HUES6 (cell line): ENCODE measurements at regions not wholly inside any gene's neighbourhood (a gene's known extent, or its start where the extent isn't known, plus 50 kb on each side); places are given as distances from the start of the nearest gene placed in this dataset.

ENCODE experiments used
- H3K27ac ChIP-seq: 2 replicates; pipeline ENCODE4 v1.7.0; 2013; ENCODE audit warnings: low read depth, mild to moderate bottlenecking, low read length, inconsistent platforms
- H3K27me3 ChIP-seq: 2 replicates; pipeline ENCODE4 v1.6.1; 2013; ENCODE audit warnings: low read length; ENCODE audit not compliant: control insufficient read depth, insufficient read depth
- H3K36me3 ChIP-seq: 2 replicates; pipeline ENCODE4 v1.6.1; 2013; ENCODE audit warnings: low read length; ENCODE audit not compliant: control insufficient read depth, insufficient read depth
- H3K4me1 ChIP-seq: 2 replicates; pipeline ENCODE4 v1.6.1; 2013; ENCODE audit warnings: low read length; ENCODE audit not compliant: control insufficient read depth, insufficient read depth
- H3K4me3 ChIP-seq: 2 replicates; pipeline ENCODE4 v1.5.1; 2013; ENCODE audit warnings: low read depth, low read length
- H3K9ac ChIP-seq: one replicate; pipeline ENCODE4 v1.6.1; 2013; ENCODE audit warnings: mild to moderate bottlenecking, low read length
- H3K9me3 ChIP-seq: 2 replicates; pipeline ENCODE4 v1.6.1; 2013; ENCODE audit warnings: low read depth, low read length; ENCODE audit not compliant: control insufficient read depth, insufficient read depth

- Histone ChIP-seq H3K27ac (no peak overlapping the region), H3K4me1 (peaks cover 15% of the 10 kb centered on the region), H3K27me3 (no peaks in the 10 kb centered on the region), H3K9me3 (0 out of 2 replicates have a peak, but pooled peaks cover 6% of the 10 kb centered on the region), H3K36me3 (no peaks in the 10 kb centered on the region), H3K4me3 (no peak overlapping the region), H3K9ac (no peak overlapping the region)
Observed at GRCh38 chr12:126554625-126555024, 1489.4 kb downstream of the AACS start.

GRCh38 chr12:126557659-126558058 is 1492.4 kb downstream of the AACS start:
- Histone ChIP-seq H3K9ac (no peak overlapping the region), H3K4me3 (no peak overlapping the region), H3K9me3 (0 out of 2 replicates have a peak, but pooled peaks cover 6% of the 10 kb centered on the region)

GRCh38 chr12:126558219-126558618 is 1493.0 kb downstream of the AACS start:
- Histone ChIP-seq H3K36me3 (no peaks in the 10 kb centered on the region), H3K4me3 (no peak overlapping the region), H3K27me3 (no peaks in the 10 kb centered on the region), H3K4me1 (peaks cover 15% of the 10 kb centered on the region), H3K9me3 (0 out of 2 replicates have a peak, but pooled peaks cover 6% of the 10 kb centered on the region), H3K27ac (no peak overlapping the region), H3K9ac (no peak overlapping the region)

More at GRCh38 chr12:126557659-126558058, 1492.4 kb downstream of the AACS start:
- H3K27me3 ChIP-seq = no peaks in the 10 kb centered on the region
- H3K4me1 ChIP-seq = peaks cover 15% of the 10 kb centered on the region
- no peaks in the 10 kb centered on the region for H3K36me3 ChIP-seq
- H3K27ac ChIP-seq = no peak overlapping the region

- Histone ChIP-seq H3K4me3 (no peak overlapping the region), H3K27ac (no peak overlapping the region), H3K9ac (no peak overlapping the region), H3K27me3 (no peaks in the 10 kb centered on the region), H3K4me1 (peaks cover 15% of the 10 kb centered on the region), H3K9me3 (no peaks in the 10 kb centered on the region), H3K36me3 (no peaks in the 10 kb centered on the region)
Observed at GRCh38 chr12:126558810-126559209, 1493.6 kb downstream of the AACS start.

GRCh38 chr12:126567016-126567415 is 1501.8 kb downstream of the AACS start:
- H3K4me3 ChIP-seq = no peak overlapping the region
- no peaks in the 10 kb centered on the region for H3K36me3 ChIP-seq
- H3K9ac ChIP-seq = no peak overlapping the region
- peaks cover 10% of the 10 kb centered on the region for H3K9me3 ChIP-seq
- H3K27me3 ChIP-seq = no peaks in the 10 kb centered on the region
- H3K27ac ChIP-seq = no peak overlapping the region
- no peaks in the 10 kb centered on the region for H3K4me1 ChIP-seq

- peaks cover 10% of the 10 kb centered on the region for H3K9me3 ChIP-seq
- no peaks in the 10 kb centered on the region for H3K4me1 ChIP-seq
- H3K27ac ChIP-seq = no peak overlapping the region
- no peak overlapping the region for H3K4me3 ChIP-seq
- no peaks in the 10 kb centered on the region for H3K36me3 ChIP-seq
- no peak overlapping the region for H3K9ac ChIP-seq
- no peaks in the 10 kb centered on the region for H3K27me3 ChIP-seq
Observed at GRCh38 chr12:126569706-126570105, 1504.5 kb downstream of the AACS start.

- H3K4me3 ChIP-seq = no peak overlapping the region
Observed at GRCh38 chr12:126570566-126570965, 1505.3 kb downstream of the AACS start.

GRCh38 chr12:126572170-126572569 is 1506.9 kb downstream of the AACS start:
- Histone ChIP-seq H3K4me1 (no peaks in the 10 kb centered on the region), H3K9me3 (peaks cover 3% of the 10 kb centered on the region; the same call in 1 of the 2 replicates), H3K4me3 (no peak overlapping the region), H3K36me3 (no peaks in the 10 kb centered on the region), H3K27me3 (no peaks in the 10 kb centered on the region), H3K27ac (no peak overlapping the region), H3K9ac (no peak overlapping the region)

More at GRCh38 chr12:126570566-126570965, 1505.3 kb downstream of the AACS start:
- Histone ChIP-seq H3K27ac (no peak overlapping the region), H3K9ac (no peak overlapping the region), H3K36me3 (no peaks in the 10 kb centered on the region), H3K27me3 (no peaks in the 10 kb centered on the region), H3K4me1 (no peaks in the 10 kb centered on the region), H3K9me3 (peaks cover 10% of the 10 kb centered on the region)

- Histone ChIP-seq H3K27ac (no peak overlapping the region), H3K27me3 (no peaks in the 10 kb centered on the region), H3K9ac (no peak overlapping the region), H3K4me3 (no peak overlapping the region), H3K4me1 (no peaks in the 10 kb centered on the region), H3K36me3 (no peaks in the 10 kb centered on the region), H3K9me3 (no peaks in the 10 kb centered on the region)
Observed at GRCh38 chr12:126581655-126582054, 1516.4 kb downstream of the AACS start.

- no peaks in the 10 kb centered on the region for H3K9me3 ChIP-seq
- no peak overlapping the region for H3K4me3 ChIP-seq
- no peaks in the 10 kb centered on the region for H3K36me3 ChIP-seq
- H3K9ac ChIP-seq = no peak overlapping the region
- no peaks in the 10 kb centered on the region for H3K4me1 ChIP-seq
- no peaks in the 10 kb centered on the region for H3K27me3 ChIP-seq
- H3K27ac ChIP-seq = no peak overlapping the region
Observed at GRCh38 chr12:126582231-126582630, 1517.0 kb downstream of the AACS start.

GRCh38 chr12:126588586-126589249 is 1523.5 kb downstream of the AACS start:
- Histone ChIP-seq H3K36me3 (no peaks in the 10 kb centered on the region), H3K27ac (no peak overlapping the region), H3K4me3 (no peak overlapping the region), H3K9me3 (no peaks in the 10 kb centered on the region), H3K9ac (no peak overlapping the region), H3K27me3 (no peaks in the 10 kb centered on the region), H3K4me1 (no peaks in the 10 kb centered on the region)
